SK-N-SH (cell line): ENCODE measurements at regions not wholly inside any gene's neighbourhood (a gene's known extent, or its start where the extent isn't known, plus 50 kb on each side); places are given as distances from the start of the nearest gene placed in this dataset.
"Not testable (repeated sequence)": the region's sequence is repeated elsewhere in the genome, so short reads cannot be mapped to it uniquely, and the experiment has no call there.

ENCODE experiments used
- CTCF ChIA-PET: fragments of 300-600, 350-600 bp; formaldehyde crosslinking; extraction: SDS; loops from one replicate; lab custom pipeline; 2021; lab: Yijun Ruan, JAX
- POLR2A ChIA-PET: fragments of 350-600 bp; sonication (Branson Sonifier 250); formaldehyde crosslinking; extraction: SDS; loops from one replicate; lab custom pipeline; 2020; ENCODE audit warnings: antibody characterized with exemption, inconsistent platforms; lab: Yijun Ruan, JAX
- DNase-seq: peaks from one replicate; pipeline ENCODE4 v3.0.0; 2012
- H2AFZ ChIP-seq: fragments of 200-600 bp; sonication (generic); 2 replicates; pipeline ENCODE4 v1.8.1; 2016; ENCODE audit warnings: antibody characterized with exemption, mild to moderate bottlenecking, low read depth
- H3F3A ChIP-seq: fragments of 200-600 bp; sonication (generic); replicated peaks from 2 replicates; pipeline ENCODE3; 2016; ENCODE audit warnings: antibody characterized with exemption, mild to moderate bottlenecking; ENCODE audit not compliant: insufficient read depth
- H3K27ac ChIP-seq, 2 experiments: fragments of 200-500 bp in 1 of 2; fragments of 200-600 bp in 1 of 2; sonication (Bioruptor generic) in 1 of 2; sonication (generic), shearing (Covaris generic) in 1 of 2; 2 replicates each; pipeline versions ENCODE4 v1.5.1 to v1.6.1; 2014 to 2016; ENCODE audit warnings: low read depth in 2 of 2, inconsistent platforms in 1 of 2, low read length in 1 of 2, mild to moderate bottlenecking in 1 of 2, mixed read lengths in 1 of 2
- H3K27me3 ChIP-seq: fragments of 200-600 bp; sonication (generic), shearing (Covaris generic); 2 replicates; pipeline ENCODE4 v1.6.1; 2016; ENCODE audit warnings: mixed run types; ENCODE audit not compliant: insufficient read depth
- H3K36me3 ChIP-seq, 2 experiments: fragments of 200-500 bp in 1 of 2; fragments of 200-600 bp in 1 of 2; sonication (Bioruptor generic) in 1 of 2; sonication (generic) in 1 of 2; replicated peaks in 1 of 2; 2 replicates each; pipeline versions ENCODE3 to v1.5.1; 2014 to 2016; ENCODE audit warnings: low read length in 1 of 2, mild to moderate bottlenecking in 1 of 2; ENCODE audit not compliant: insufficient read depth in 2 of 2, control insufficient read depth in 1 of 2
- H3K4me1 ChIP-seq, 2 experiments: fragments of 200-500 bp in 1 of 2; fragments of 200-600 bp in 1 of 2; sonication (Bioruptor generic) in 1 of 2; sonication (generic), shearing (Covaris generic) in 1 of 2; 2 replicates each; pipeline versions ENCODE4 v1.5.1 to v1.6.1; 2014 to 2016; ENCODE audit warnings: low read depth in 1 of 2, low read length in 1 of 2, mixed run types in 1 of 2; ENCODE audit not compliant: insufficient read depth in 2 of 2, control insufficient read depth in 1 of 2
- H3K4me2 ChIP-seq: fragments of 200-600 bp; sonication (generic), shearing (Covaris generic); 2 replicates; pipeline ENCODE4 v1.6.1; 2017; ENCODE audit warnings: mixed run types
- H3K4me3 ChIP-seq, 2 experiments: fragments of 200-500 bp in 1 of 2; fragments of 200-600 bp in 1 of 2; sonication (Bioruptor generic) in 1 of 2; sonication (generic), shearing (Covaris generic) in 1 of 2; 2 replicates each; pipeline versions ENCODE4 v1.5.1 to v1.8.1; 2014 to 2016; ENCODE audit warnings: low read depth in 2 of 2, inconsistent platforms in 1 of 2, low read length in 1 of 2, mild to moderate bottlenecking in 1 of 2, mixed read lengths in 1 of 2, moderate library complexity in 1 of 2
- H3K79me2 ChIP-seq: fragments of 200-600 bp; sonication (generic); 2 replicates; pipeline ENCODE4 v1.8.1; 2017; ENCODE audit warnings: mild to moderate bottlenecking; ENCODE audit not compliant: insufficient read depth
- H3K9ac ChIP-seq: fragments of 200-600 bp; sonication (generic); 2 replicates; pipeline ENCODE4 v1.6.1; 2017; ENCODE audit warnings: mixed run types
- H3K9me2 ChIP-seq: fragments of 200-600 bp; sonication (generic); 2 replicates; pipeline ENCODE4 v1.6.1; 2017; ENCODE audit warnings: mixed run types
- H3K9me3 ChIP-seq: fragments of 200-600 bp; sonication (generic); 2 replicates; pipeline ENCODE4 v1.6.1; 2017; ENCODE audit warnings: mixed run types, mild to moderate bottlenecking, moderate library complexity
- H4K20me1 ChIP-seq: fragments of 200-600 bp; sonication (generic); 2 replicates; pipeline ENCODE4 v1.6.1; 2017; ENCODE audit warnings: mild to moderate bottlenecking, mixed run types; ENCODE audit not compliant: insufficient read depth
- ELF1 ChIP-seq: IDR thresholded peaks from 2 replicates; pipeline ENCODE4 v1.4.0; 2012
- TEAD4 ChIP-seq: IDR thresholded peaks from 2 replicates; pipeline ENCODE4 v1.4.0; 2012; ENCODE audit warnings: mild to moderate bottlenecking, borderline replicate concordance; ENCODE audit not compliant: insufficient read depth
- YY1 ChIP-seq: IDR thresholded peaks from 2 replicates; pipeline ENCODE4 v1.4.0; 2012; ENCODE audit warnings: low read depth, mild to moderate bottlenecking
- WGBS: methylation state at CpG from one replicate; pipeline ENCODE4 v1.1.6; 2017; ENCODE audit warnings: low lambda C conversion rate; 5-methylcytosine and 5-hydroxymethylcytosine counted together
- TF ChIP-seq, protein P1 (sequence below): fragments of 150-350 bp; IDR thresholded peaks from 2 replicates; pipeline ENCODE4 v1.6.1; 2017; ENCODE audit warnings: antibody characterized with exemption, low read length, low read depth, borderline replicate concordance

DNA sequence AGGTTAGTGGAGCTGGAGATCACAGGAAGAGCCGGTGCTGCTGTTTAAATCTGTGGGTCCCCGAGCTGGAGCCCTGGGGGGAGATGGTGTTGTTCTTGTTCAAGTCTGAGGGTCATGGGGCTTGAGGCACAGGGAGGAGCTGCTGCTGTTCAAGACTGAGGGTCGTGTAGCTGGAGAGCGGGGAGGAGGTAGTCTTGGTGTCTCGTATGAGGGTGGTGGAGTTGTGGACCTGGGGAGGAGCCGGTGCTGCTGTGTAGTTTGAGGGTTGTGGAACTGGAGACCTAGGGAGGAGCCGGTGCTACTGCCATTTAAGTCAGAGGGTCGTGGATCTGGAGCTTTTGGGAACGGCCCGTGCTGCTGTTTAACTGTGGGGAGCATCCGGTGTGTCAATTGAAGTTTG, 112.2 kb upstream of the SULF2 start (continued):
- TF ChIP-seq, protein P1, sequence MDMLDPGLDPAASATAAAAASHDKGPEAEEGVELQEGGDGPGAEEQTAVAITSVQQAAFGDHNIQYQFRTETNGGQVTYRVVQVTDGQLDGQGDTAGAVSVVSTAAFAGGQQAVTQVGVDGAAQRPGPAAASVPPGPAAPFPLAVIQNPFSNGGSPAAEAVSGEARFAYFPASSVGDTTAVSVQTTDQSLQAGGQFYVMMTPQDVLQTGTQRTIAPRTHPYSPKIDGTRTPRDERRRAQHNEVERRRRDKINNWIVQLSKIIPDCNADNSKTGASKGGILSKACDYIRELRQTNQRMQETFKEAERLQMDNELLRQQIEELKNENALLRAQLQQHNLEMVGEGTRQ, result no peak
- no peak for TF ChIP-seq YY1
- TF ChIP-seq TEAD4, result no peak
- TF ChIP-seq ELF1, result no peak

GRCh38 chr20:47892681-47893080, 107.4 kb upstream of the SULF2 start:
- WGBS, result 35% methylated on average over 6 of the region's 9 CpGs
- H3K27me3 ChIP-seq, H3K9me3 ChIP-seq, H3K36me3 ChIP-seq, H3K4me2 ChIP-seq, H3K9me2 ChIP-seq, H3K79me2 ChIP-seq, H4K20me1 ChIP-seq, POLR2A ChIA-PET, H3K27ac ChIP-seq, H3K4me1 ChIP-seq, H2AFZ ChIP-seq, DNase-seq, H3K4me3 ChIP-seq, H3F3A ChIP-seq, CTCF ChIA-PET, H3K9ac ChIP-seq: not testable (repeated sequence)

DNA sequence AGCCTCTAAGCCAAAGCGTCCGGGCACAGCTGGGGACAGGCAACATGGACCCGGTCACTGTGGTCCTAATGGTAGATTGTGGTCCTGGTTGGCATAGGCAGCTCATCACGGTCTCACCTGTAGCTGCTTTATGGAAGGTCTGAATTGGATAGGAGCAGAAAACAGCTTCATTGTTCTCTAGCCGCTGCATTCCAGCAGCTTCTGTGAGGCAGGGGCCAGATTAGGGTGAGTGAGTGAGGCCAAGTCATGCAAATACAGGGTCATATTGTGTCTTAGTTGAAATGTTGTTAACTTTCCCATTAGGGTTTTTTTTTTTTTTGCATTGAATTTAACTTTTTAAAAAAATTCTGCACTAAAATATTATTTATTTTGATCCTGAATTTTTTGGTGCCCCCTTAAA, 105.4 kb upstream of the SULF2 start:
- H3K79me2 ChIP-seq, POLR2A ChIA-PET, H2AFZ ChIP-seq, H3K36me3 ChIP-seq, H3K9me2 ChIP-seq, H4K20me1 ChIP-seq, H3K27me3 ChIP-seq, H3K27ac ChIP-seq, H3K4me3 ChIP-seq, H3K9me3 ChIP-seq, H3K4me1 ChIP-seq, H3K4me2 ChIP-seq, H3K9ac ChIP-seq, H3F3A ChIP-seq, DNase-seq, CTCF ChIA-PET: not testable (repeated sequence)
- 75% methylated on average over 1 of the region's 5 CpGs for WGBS

- H3K4me2 ChIP-seq, H4K20me1 ChIP-seq, CTCF ChIA-PET, H3K27me3 ChIP-seq, POLR2A ChIA-PET, H3F3A ChIP-seq, H3K4me1 ChIP-seq, H3K4me3 ChIP-seq, H3K27ac ChIP-seq, H3K79me2 ChIP-seq, H3K36me3 ChIP-seq, H3K9ac ChIP-seq, H2AFZ ChIP-seq, H3K9me2 ChIP-seq, DNase-seq, H3K9me3 ChIP-seq: not testable (repeated sequence)
- 63% methylated on average over 8 of the region's 12 CpGs for WGBS
Measured at GRCh38 chr20:47889751-47890150, 104.5 kb upstream of the SULF2 start.
